Gastrocnemius medialis (tissue), 4 donors: ENCODE measurements at regions not wholly inside any gene's neighbourhood (a gene's known extent, or its start where the extent isn't known, plus 50 kb on each side); places are given as distances from the start of the nearest gene placed in this dataset.

Experiments
- ATAC-seq, 2 donors: fragments of 150-250 bp; one replicate each; pipeline ENCODE4 v1.9.1; 2016
- DNase-seq, 2 donors: peaks; one replicate each; pipeline ENCODE4 v3.0.0-alpha.2; 2019
- H3K27ac ChIP-seq, 4 donors: fragments of 200-600 bp; sonication (generic); 1 replicate in 1 of 4; 2 replicates in 3 of 4; pipeline ENCODE4 v1.5.1; 2016 to 2018; ENCODE audit warnings: mild to moderate bottlenecking in 2 of 4, moderate library complexity in 1 of 4
- H3K27me3 ChIP-seq, 3 donors: fragments of 200-600 bp; sonication (generic) in 2 of 3; 1 replicate in 1 of 3; 2 replicates in 2 of 3; pipeline versions ENCODE4 v1.5.1 to v1.6.0; 2016 to 2019; ENCODE audit warnings: mild to moderate bottlenecking in 1 of 3, moderate library complexity in 1 of 3
- H3K36me3 ChIP-seq, 2 donors: fragments of 200-600 bp; sonication (generic) in 1 of 2; one replicate each; pipeline ENCODE4 v1.5.1; 2017 to 2018
- H3K4me1 ChIP-seq, 2 donors: fragments of 200-600 bp; sonication (generic) in 1 of 2; one replicate each; pipeline ENCODE4 v1.5.1; 2016 to 2017; ENCODE audit warnings: mild to moderate bottlenecking in 2 of 2
- H3K4me3 ChIP-seq, 4 donors: fragments of 200-600 bp; sonication (generic) in 3 of 4; 1 replicate in 1 of 4; 2 replicates in 3 of 4; pipeline ENCODE4 v1.5.1; 2016 to 2019; ENCODE audit warnings: mild to moderate bottlenecking in 2 of 4
- H3K9me3 ChIP-seq, 3 donors: fragments of 200-600 bp; sonication (generic) in 2 of 3; 1 replicate in 1 of 3; 2 replicates in 2 of 3; pipeline ENCODE4 v1.5.1; 2016 to 2019
- CTCF ChIP-seq, 5 experiments: fragments of 450-650 bp in 3 of 5; fragments of 200-600 bp in 2 of 5; sonication (generic) in 2 of 5; IDR thresholded peaks in 4 of 5; conservative IDR thresholded peaks in 1 of 5; 1 replicate in 4 of 5; 2 replicates in 1 of 5; pipeline ENCODE4 v1.5.1; 2016 to 2019; ENCODE audit warnings: antibody characterized with exemption in 5 of 5, mild to moderate bottlenecking in 3 of 5, moderate library complexity in 3 of 5
- POLR2A ChIP-seq, 2 donors: fragments of 450-650 bp; IDR thresholded peaks; one replicate each; pipeline ENCODE4 v1.6.1; 2017; ENCODE audit warnings: antibody characterized with exemption in 2 of 2, mild to moderate bottlenecking in 2 of 2, moderate library complexity in 2 of 2
- in situ Hi-C, 4 donors: fragments of 200-750 bp; cut with MboI; loops; one replicate each; pipeline versions ENCODE4 v1.15.0 to v1.8.0; 2017; ENCODE audit warnings: low sequenced_read_pairs in 4 of 4
- intact Hi-C: fragments of 100-400 bp; cut with DNase I; formaldehyde crosslinking; loops from one replicate; pipeline ENCODE4 v1.15.1; 2023; ENCODE audit warnings: low total_unique reads

- intact Hi-C loops, result no loop called here
- in situ Hi-C loops, result no loop called here
- H3K4me3 ChIP-seq, result no peak overlapping the region
- H3K27ac ChIP-seq, result no peak overlapping the region
- ATAC-seq, result no peak
- no peaks in the 10 kb centered on the region for H3K4me1 ChIP-seq
- TF ChIP-seq CTCF (IDR thresholded peaks at IDR 0.05 in 4 of 5, conservative IDR thresholded peaks at IDR 0.05 in 1 of 5), result no peak
- no peak for TF ChIP-seq POLR2A (IDR thresholded peaks at IDR 0.05)
- H3K27me3 ChIP-seq, result no peaks in the 10 kb centered on the region
- no peak for DNase-seq
- no peaks in the 10 kb centered on the region for H3K36me3 ChIP-seq
- H3K9me3 ChIP-seq, result no peaks in the 10 kb centered on the region
These were observed 1342.5 kb upstream of the SLC10A2 start for GRCh38 chr13:104408733-104409132.

GRCh38 chr13:104404325-104404724 is 1338.1 kb upstream of the SLC10A2 start:
- ATAC-seq (no peak), DNase-seq (no peak)
- no peaks in the 10 kb centered on the region for H3K27me3 ChIP-seq
- intact Hi-C loops, result no loop called here
- no peaks in the 10 kb centered on the region for H3K4me1 ChIP-seq
- H3K27ac ChIP-seq, result no peak overlapping the region
- in situ Hi-C loops, result no loop called here
- H3K36me3 ChIP-seq, result no peaks in the 10 kb centered on the region
- TF ChIP-seq POLR2A (IDR thresholded peaks at IDR 0.05) (no peak), CTCF (IDR thresholded peaks at IDR 0.05 in 4 of 5, conservative IDR thresholded peaks at IDR 0.05 in 1 of 5) (no peak)
- no peaks in the 10 kb centered on the region for H3K9me3 ChIP-seq
- H3K4me3 ChIP-seq, result no peak overlapping the region

GRCh38 chr13:104389691-104390090 is 1323.5 kb upstream of the SLC10A2 start:
- no peaks in the 10 kb centered on the region for H3K4me1 ChIP-seq
- intact Hi-C loops, result no loop called here

GRCh38 chr13:104387510-104387909 is 1321.3 kb upstream of the SLC10A2 start:
- intact Hi-C loops (no loop called here), in situ Hi-C loops (loop anchor here in 1 of 4 donors (25.0 kb wide), 1 partner anchor 100 kb away; no protein-coding TSS in a partner anchor)
- Histone ChIP-seq H3K4me3 (no peak overlapping the region), H3K27ac (no peak overlapping the region), H3K9me3 (no peaks in the 10 kb centered on the region), H3K36me3 (no peaks in the 10 kb centered on the region), H3K4me1 (no peaks in the 10 kb centered on the region), H3K27me3 (no peaks in the 10 kb centered on the region)
- no peak for DNase-seq
- TF ChIP-seq POLR2A (IDR thresholded peaks at IDR 0.05), result no peak
- no peak for TF ChIP-seq CTCF (IDR thresholded peaks at IDR 0.05 in 4 of 5, conservative IDR thresholded peaks at IDR 0.05 in 1 of 5)
- no peak for ATAC-seq

More at GRCh38 chr13:104389691-104390090, 1323.5 kb upstream of the SLC10A2 start:
- ATAC-seq, result no peak
- Histone ChIP-seq H3K36me3 (no peaks in the 10 kb centered on the region), H3K4me3 (no peak overlapping the region), H3K27me3 (no peaks in the 10 kb centered on the region), H3K27ac (no peak overlapping the region), H3K9me3 (no peaks in the 10 kb centered on the region)
- in situ Hi-C loops, result loop anchor here in 1 of 4 donors (25.0 kb wide), 1 partner anchor 102 kb away; no protein-coding TSS in a partner anchor
- no peak for DNase-seq
- TF ChIP-seq CTCF (IDR thresholded peaks at IDR 0.05 in 4 of 5, conservative IDR thresholded peaks at IDR 0.05 in 1 of 5) (no peak), POLR2A (IDR thresholded peaks at IDR 0.05) (no peak)

- no peak for DNase-seq
- Histone ChIP-seq H3K36me3 (no peaks in the 10 kb centered on the region), H3K4me1 (no peaks in the 10 kb centered on the region), H3K4me3 (no peak overlapping the region), H3K9me3 (no peaks in the 10 kb centered on the region), H3K27me3 (no peaks in the 10 kb centered on the region), H3K27ac (no peak overlapping the region)
- in situ Hi-C loops, result loop anchor here in 1 of 4 donors (25.0 kb wide), 1 partner anchor 98 kb away; no protein-coding TSS in a partner anchor
- no peak for TF ChIP-seq POLR2A (IDR thresholded peaks at IDR 0.05)
- TF ChIP-seq CTCF (IDR thresholded peaks at IDR 0.05 in 4 of 5, conservative IDR thresholded peaks at IDR 0.05 in 1 of 5), result no peak
- intact Hi-C loops, result no loop called here
- ATAC-seq, result no peak
These were observed 1319.2 kb upstream of the SLC10A2 start for GRCh38 chr13:104385404-104385803.
